Endometrium (tissue), 2 donors: ENCODE measurements at regions not wholly inside any gene's neighbourhood (a gene's known extent, or its start where the extent isn't known, plus 50 kb on each side); places are given as distances from the start of the nearest gene placed in this dataset.
"Not testable (repeated sequence)": the region's sequence is repeated elsewhere in the genome, so short reads cannot be mapped to it uniquely, and the experiment has no call there.

ENCODE experiments used
- FAIRE-seq: peaks from 2 replicates; lab custom pipeline; 2012; peaks lifted over from hg19 to GRCh38; lab: Jason Lieb, UNC
- donor health status: control.
- donor health status: control.

DNA sequence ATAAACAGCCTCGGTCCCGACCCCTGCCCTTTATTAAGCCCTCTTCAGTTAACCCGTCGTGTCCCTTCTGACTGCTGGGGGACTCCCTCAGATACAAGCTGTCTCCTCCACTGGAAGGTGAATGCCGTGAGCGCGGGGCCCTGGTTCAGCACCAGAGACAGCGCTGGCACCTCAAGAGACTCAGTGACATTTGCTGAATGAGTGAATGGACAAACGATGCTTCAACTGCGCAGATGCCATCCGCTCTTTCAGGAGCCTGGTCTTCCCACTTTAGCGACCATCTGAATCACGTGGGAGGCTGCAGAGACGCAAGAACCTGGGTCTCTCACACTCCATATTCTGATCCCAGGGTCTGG, 92.6 kb upstream of the SFSWAP start:
- FAIRE-seq, result no peak

- no peak for FAIRE-seq
Observed at GRCh38 chr12:131618701-131619100, 92.2 kb upstream of the SFSWAP start.

DNA sequence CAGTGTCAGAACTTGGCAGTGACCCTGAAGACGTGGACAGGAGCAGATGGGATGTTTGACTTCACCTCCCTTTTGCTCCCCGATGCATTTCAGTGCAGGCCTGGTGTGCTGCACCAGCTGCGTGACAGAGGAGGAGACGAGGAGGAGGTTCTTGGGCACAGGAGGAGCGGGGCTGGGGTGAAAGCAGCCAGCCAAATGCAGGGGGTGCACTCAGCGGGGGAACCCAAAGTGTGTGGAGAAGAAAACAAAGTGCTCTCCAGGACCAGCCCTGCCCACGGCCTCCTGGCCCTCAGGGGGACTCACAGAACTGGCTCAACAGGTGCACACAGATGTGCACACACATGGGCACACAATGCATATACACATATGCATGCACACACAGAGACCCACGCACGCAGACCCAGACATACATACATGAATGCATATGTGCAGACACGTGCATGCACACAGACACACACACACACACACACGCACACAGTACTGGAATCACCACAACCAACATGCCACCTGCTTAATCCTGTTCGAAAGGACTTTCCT, 91.7 kb upstream of the SFSWAP start:
- no peak for FAIRE-seq

DNA sequence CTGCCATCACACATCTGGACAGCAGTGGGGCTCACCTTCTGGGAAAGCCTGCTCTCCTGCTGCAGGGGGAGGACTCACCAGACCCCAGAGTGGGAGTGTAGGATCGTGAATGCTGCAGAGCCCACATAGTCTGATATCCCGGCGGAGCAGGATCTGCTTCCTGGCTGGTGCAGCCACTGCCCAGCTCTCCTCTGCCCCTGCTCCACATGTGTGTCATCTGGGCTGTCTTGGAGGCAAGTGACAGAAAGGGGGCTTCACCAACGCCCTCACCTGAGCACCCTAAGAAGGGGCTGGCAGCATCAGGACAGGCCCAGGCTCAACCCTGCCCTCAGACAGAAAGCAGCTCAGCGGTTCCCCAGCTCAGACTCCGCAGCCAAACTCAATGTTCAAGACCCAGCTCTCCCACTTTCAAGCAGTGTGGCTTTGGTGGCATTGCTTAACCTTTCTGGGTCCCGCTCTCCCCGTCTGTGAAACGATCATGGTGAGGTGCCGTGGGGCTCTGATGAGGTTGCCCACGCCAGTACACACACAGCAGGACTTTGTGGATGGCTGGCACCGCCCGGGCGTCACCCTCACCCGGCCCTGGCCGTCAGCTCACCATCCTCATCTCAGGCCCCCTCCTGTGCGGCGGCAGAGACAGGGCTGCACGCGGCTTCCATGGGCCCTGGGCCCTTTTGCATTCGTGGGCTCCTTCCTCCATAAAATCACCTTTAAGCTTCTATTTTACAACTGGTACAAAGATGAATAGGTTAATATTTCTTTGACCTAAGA, 91.0 kb upstream of the SFSWAP start:
- no peak for FAIRE-seq

DNA sequence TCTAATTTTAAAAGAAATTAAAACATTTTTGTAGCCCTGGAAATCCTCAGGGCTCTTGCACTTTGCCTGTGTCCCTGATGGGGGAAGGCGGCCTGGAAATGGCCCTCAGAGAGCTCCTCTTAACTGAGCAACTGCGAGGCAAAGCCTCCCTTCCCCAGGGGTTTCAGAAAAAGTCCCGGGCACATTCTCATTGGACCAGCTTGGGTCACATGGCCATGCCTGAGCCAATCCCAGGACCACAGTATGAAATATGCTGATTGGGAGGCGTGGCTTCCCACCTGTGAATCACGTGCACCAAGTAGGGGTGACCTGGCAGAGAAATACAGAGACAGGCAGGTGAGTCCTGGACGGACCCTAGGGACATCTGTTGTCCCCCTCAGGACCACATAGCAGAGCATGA, 90.4 kb upstream of the SFSWAP start:
- FAIRE-seq, result no peak

- no peak for FAIRE-seq
Observed at GRCh38 chr12:131620946-131621681, 89.8 kb upstream of the SFSWAP start.

DNA sequence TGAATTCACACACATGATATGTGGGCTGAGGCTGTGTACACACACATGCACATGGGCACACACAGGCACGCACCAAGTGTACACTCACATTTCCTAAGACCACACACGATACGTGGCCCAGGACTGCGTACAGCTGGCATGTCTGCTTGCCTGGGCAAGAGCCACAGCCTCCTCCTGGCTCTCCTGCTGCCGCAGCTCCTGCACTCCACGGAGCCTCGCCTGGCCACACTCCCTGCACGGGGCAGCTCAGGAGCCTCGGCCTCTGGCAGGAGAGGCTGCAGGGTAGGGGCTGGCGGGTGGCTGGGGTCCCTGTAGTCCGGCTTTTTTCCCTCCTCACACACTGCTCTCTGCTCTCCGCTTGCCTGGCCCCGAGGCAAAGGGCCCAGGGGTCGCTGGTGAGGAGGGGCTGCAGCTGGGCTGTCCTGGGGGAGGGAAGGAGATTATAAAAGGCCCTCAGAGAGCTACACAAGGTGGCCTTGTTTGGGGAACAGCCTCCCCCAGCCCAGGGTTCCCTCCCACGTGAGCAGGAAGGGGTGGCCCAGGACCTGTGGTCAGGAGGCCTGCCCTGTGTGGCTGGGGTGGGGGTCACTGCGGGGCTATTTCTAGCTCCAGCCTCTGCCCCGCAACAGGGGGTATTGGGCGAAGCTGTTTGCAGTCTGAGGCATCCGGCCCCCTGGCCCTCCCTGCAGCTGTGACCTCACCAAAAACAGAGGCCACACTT, 89.0 kb upstream of the SFSWAP start:
- no peak for FAIRE-seq

GRCh38 chr12:131622422-131622955, 88.4 kb upstream of the SFSWAP start:
- FAIRE-seq, result no peak

DNA sequence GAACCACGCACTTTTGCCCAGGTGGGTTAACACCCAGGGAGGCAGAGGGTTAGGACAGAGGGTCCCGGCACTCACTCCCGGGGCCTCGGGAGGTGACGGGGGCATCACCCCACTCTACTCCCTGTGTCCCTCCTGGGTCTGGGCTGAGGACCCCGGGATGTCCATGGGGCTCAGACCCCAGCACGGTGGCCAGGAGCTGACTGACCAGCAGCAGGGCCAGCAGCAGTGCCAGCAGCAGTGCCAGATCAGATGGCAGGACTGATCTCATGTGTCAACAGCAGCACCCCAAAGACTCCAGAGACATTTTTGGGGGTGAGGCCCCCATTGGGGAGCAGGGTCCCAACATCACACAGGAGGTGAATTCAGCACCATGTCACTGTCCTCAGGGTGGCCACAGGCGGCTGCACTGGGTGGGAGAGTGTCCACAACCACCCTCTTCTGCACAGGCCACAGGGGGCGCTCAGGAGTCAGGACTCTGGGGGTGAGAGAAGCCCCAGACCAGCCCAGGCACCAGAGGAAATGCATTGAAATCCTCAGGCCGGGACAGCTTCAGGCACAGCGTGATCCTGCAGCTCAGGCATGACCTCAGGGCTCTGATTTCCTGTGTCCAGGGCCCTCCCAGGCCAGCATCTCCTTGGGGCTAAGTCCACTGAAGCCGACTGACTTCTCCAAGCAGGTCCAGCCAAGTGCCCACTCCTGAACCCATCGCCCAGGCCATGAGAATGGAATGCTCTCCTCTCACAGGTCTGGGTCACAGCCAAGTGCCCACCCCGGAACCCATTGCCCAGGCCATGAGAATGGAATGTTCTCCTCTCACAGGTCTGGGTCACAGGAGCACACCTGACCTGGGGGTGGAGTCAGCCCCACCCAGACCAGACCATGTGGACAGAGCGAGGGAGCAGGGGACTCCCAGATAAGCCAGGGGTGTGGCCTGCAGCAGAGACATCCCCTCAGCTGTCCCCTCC, 87.2 kb upstream of the SFSWAP start:
- not testable (repeated sequence) for FAIRE-seq

DNA sequence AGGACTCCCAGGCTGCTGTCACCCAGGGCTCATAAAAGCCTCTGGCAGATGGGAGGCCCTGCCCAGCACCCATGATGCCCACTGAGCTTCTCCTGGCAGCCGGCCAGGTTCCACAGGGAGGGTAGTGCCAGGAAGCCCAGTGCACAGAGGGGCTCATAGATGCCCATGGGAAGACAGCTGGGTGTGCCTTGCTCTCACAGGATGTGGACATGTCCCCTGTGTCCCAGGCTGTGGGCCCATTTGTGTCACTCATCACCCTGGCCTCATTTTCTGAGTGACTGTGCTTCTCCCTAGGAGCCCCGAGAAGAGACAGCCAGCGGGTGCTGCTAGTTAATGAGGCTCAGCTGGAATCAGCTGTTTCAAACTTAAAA, 86.5 kb upstream of the SFSWAP start:
- FAIRE-seq, result not testable (repeated sequence)

- FAIRE-seq, result not testable (repeated sequence)
Observed at GRCh38 chr12:131624756-131625501, 86.0 kb upstream of the SFSWAP start.

DNA sequence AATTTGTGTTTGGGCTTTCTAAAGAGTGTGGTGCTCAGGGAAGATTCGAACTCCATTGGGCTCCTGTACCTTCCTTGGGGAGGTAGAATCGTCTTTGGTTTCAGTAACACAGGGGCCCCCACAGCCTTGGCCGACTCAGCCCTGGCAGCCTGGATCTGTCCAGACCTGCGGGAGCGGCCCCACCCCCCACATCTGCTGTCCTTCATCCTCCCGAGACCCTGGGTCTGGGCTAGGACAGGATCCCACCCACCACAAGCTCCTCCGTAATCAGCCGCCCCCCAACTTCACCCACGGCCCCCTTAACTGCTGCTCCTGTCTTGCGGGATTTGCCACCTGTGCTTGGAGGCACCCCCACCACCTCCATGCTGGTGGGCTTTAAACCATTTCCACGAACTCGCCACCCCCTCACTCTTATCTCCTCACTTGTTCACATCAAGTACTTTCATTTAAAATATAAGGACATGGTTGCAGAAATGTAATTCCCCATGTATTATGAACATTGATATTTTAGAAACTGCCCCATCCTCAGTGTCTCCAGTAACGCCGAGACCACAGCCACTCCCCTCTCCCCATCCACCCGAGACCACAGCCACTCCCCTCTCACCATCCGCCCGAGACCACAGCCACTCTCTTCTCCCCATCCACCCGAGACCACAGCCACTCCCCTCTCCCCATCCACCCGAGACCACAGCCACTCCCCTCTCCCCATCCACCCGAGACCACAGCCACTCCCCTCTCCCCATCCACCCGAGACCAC, 84.7 kb upstream of the SFSWAP start:
- FAIRE-seq, result not testable (repeated sequence)

DNA sequence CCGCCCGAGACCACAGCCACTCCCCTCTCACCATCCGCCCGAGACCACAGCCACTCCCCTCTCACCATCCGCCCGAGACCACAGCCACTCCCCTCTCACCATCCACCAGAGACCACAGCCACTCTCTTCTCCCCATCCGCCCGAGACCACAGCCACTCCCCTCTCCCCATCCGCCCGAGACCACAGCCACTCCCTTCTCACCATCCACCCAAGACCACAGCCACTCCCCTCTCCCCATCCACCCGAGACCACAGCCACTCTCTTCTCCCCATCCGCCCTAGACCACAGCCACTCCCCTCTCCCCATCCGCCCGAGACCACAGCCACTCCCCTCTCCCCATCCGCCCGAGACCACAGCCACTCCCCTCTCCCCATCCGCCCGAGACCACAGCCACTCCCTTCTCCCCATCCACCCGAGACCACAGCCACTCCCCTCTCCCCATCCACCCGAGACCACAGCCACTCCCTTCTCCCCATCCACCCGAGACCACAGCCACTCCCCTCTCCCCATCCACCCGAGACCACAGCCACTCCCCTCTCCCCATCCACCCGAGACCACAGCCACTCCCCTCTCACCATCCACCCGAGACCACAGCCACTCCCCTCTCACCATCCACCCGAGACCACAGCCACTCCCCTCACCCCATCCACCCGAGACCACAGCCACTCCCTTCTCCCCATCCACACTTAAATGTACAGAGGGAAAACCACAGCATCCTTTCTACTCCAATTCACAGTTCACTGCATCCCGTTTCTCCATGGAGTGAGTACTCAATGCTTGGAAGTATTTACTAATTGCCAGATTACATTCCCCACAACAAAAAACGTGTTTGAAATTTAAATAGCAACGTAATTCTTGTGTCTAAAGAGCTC, 83.5 kb upstream of the SFSWAP start:
- FAIRE-seq, result not testable (repeated sequence)

- no peak for FAIRE-seq
Observed at GRCh38 chr12:131628023-131628740, 82.7 kb upstream of the SFSWAP start.

DNA sequence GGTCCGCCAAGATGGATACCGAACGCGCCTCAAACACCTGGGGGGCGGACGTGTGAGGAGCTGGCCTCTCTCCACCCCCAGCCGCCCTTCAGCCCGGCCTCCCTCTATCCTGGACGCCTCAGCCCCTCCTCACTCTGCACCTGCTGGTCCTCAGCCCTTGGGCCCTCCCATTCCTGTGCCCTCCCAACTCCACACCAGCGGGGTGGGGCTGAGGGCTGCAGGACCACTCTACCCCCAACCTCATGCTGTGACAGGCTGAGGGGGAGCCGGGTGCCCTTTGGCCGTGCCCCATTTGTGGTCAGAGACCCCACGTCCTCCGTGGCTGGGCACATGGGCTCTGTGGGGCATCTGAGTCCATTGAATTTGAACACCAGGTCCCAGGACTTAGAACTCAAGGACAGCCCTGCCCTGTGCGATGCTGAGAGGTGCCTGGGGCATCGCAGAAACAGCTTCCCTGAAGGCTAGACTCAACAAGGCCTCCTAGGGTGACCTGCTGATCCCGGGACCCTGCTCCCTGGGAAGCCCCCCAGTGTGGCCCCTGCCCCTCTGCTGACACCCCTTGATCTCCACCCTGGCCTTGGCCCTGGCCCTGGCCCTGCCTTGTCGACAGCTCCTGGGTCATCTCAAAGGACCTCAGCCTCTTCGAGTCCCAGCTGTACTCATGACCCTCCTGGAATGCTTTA, 82.0 kb upstream of the SFSWAP start:
- no peak for FAIRE-seq

GRCh38 chr12:131631230-131631629, 79.7 kb upstream of the SFSWAP start:
- FAIRE-seq, result no peak

DNA sequence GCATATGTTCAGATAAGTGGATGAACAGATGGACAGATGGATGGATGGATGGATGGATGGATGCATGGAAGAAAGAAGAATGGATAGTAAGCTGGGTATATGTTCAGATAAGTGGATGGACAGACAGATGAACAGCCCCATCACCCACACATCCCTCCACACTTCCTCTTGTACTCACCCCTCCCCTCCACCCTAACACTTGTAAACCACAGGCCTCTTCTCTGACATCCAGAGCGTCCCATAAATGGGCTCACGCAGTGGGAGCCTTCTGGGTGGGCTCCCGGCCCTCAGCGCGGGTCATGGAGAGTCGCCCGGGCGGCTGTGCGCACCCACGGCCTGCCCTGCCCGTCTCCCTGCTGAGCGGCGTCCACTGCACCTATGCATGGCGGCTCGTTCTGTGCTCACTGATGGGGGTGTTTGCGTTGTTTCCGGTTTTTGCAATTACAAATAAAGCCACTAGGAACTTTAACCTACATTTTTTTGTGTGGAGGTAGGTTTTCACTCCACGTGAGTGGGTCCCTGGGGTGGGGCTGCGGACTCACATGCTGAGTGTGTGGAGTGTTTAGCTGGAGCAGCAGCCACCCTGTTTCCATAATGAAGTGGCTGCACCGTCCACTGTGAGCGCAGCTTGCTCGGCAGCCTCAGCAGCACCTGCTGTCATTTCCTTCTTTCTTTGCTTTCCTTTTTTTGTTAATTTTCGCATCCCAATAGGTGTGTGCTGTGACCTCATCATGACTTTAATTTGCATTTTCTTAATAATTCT, 78.8 kb upstream of the SFSWAP start:
- not testable (repeated sequence) for FAIRE-seq
